ENCODE measurements at regions not wholly inside any gene's neighbourhood (a gene's known extent, or its start where the extent isn't known, plus 50 kb on each side); places are given as distances from the start of the nearest gene placed in this dataset.

- WGBS (ENCODE audit: insufficient coverage, low lambda C conversion rate), result 88% methylated on average over 4 of the region's 5 CpGs
- H3K27ac ChIP-seq (ENCODE audit: low read length), result no peak overlapping the region
- no peaks in the 10 kb centered on the region for H3K9me3 ChIP-seq (ENCODE audit: control insufficient read depth, low read depth, low read length)
- H3K36me3 ChIP-seq (ENCODE audit: control insufficient read depth, insufficient read depth, low read length), result no peaks in the 10 kb centered on the region
- no peak overlapping the region for H3K4me3 ChIP-seq (ENCODE audit: low read length)
- no peaks in the 10 kb centered on the region for H3K4me1 ChIP-seq (ENCODE audit: control insufficient read depth, insufficient read depth, low read length)
- DNase-seq, result no peak
- no peaks in the 10 kb centered on the region for H3K27me3 ChIP-seq (ENCODE audit: control insufficient read depth, insufficient read depth, low read length)
Measured at GRCh38 chr1:221291113-221291512, 411.9 kb downstream of the HLX start.

- WGBS (ENCODE audit: insufficient coverage, low lambda C conversion rate), result 50% methylated on average over 2 of the region's 8 CpGs
- Histone ChIP-seq H3K36me3 (ENCODE audit: control insufficient read depth, insufficient read depth, low read length) (no peaks in the 10 kb centered on the region), H3K27me3 (ENCODE audit: control insufficient read depth, insufficient read depth, low read length) (no peaks in the 10 kb centered on the region), H3K9me3 (ENCODE audit: control insufficient read depth, low read depth, low read length) (no peaks in the 10 kb centered on the region), H3K4me1 (ENCODE audit: control insufficient read depth, insufficient read depth, low read length) (no peaks in the 10 kb centered on the region), H3K4me3 (ENCODE audit: low read length) (no peak overlapping the region), H3K27ac (ENCODE audit: low read length) (no peak overlapping the region)
- DNase-seq, result no peak
Measured at GRCh38 chr1:221292652-221293051, 413.4 kb downstream of the HLX start.

- Histone ChIP-seq H3K36me3 (ENCODE audit: control insufficient read depth, insufficient read depth, low read length) (no peaks in the 10 kb centered on the region), H3K27me3 (ENCODE audit: control insufficient read depth, insufficient read depth, low read length) (no peaks in the 10 kb centered on the region), H3K4me1 (ENCODE audit: control insufficient read depth, insufficient read depth, low read length) (no peaks in the 10 kb centered on the region), H3K4me3 (ENCODE audit: low read length) (no peak overlapping the region), H3K27ac (ENCODE audit: low read length) (no peak overlapping the region), H3K9me3 (ENCODE audit: control insufficient read depth, low read depth, low read length) (no peaks in the 10 kb centered on the region)
- WGBS (ENCODE audit: insufficient coverage, low lambda C conversion rate), result no CpG with 5 or more reads among the region's 2 CpGs
- no peak for DNase-seq
Measured at GRCh38 chr1:221294242-221294641, 415.0 kb downstream of the HLX start.

- WGBS (ENCODE audit: insufficient coverage, low lambda C conversion rate), result no CpG with 5 or more reads among the region's 1 CpG
- Histone ChIP-seq H3K36me3 (ENCODE audit: control insufficient read depth, insufficient read depth, low read length) (no peaks in the 10 kb centered on the region), H3K27ac (ENCODE audit: low read length) (no peak overlapping the region), H3K27me3 (ENCODE audit: control insufficient read depth, insufficient read depth, low read length) (no peaks in the 10 kb centered on the region), H3K4me3 (ENCODE audit: low read length) (no peak overlapping the region), H3K9me3 (ENCODE audit: control insufficient read depth, low read depth, low read length) (no peaks in the 10 kb centered on the region), H3K4me1 (ENCODE audit: control insufficient read depth, insufficient read depth, low read length) (no peaks in the 10 kb centered on the region)
- DNase-seq, result no peak
Measured at GRCh38 chr1:221302357-221302756, 423.1 kb downstream of the HLX start.

- Histone ChIP-seq H3K9me3 (ENCODE audit: control insufficient read depth, low read depth, low read length) (no peaks in the 10 kb centered on the region), H3K4me1 (ENCODE audit: control insufficient read depth, insufficient read depth, low read length) (no peaks in the 10 kb centered on the region), H3K27ac (ENCODE audit: low read length) (no peak overlapping the region), H3K4me3 (ENCODE audit: low read length) (no peak overlapping the region), H3K27me3 (ENCODE audit: control insufficient read depth, insufficient read depth, low read length) (no peaks in the 10 kb centered on the region), H3K36me3 (ENCODE audit: control insufficient read depth, insufficient read depth, low read length) (no peaks in the 10 kb centered on the region)
- no CpG with 5 or more reads among the region's 1 CpG for WGBS (ENCODE audit: insufficient coverage, low lambda C conversion rate)
- DNase-seq, result no peak
Measured at GRCh38 chr1:221302810-221303209, 423.6 kb downstream of the HLX start.

GRCh38 chr1:221303623-221304022 lies 424.4 kb downstream of the HLX start:
- no CpG with 5 or more reads among the region's 1 CpG for WGBS (ENCODE audit: insufficient coverage, low lambda C conversion rate)
- no peak for DNase-seq
- no peaks in the 10 kb centered on the region for H3K27me3 ChIP-seq (ENCODE audit: control insufficient read depth, insufficient read depth, low read length)
- H3K4me1 ChIP-seq (ENCODE audit: control insufficient read depth, insufficient read depth, low read length), result no peaks in the 10 kb centered on the region
- no peaks in the 10 kb centered on the region for H3K9me3 ChIP-seq (ENCODE audit: control insufficient read depth, low read depth, low read length)
- no peaks in the 10 kb centered on the region for H3K36me3 ChIP-seq (ENCODE audit: control insufficient read depth, insufficient read depth, low read length)
- no peak overlapping the region for H3K27ac ChIP-seq (ENCODE audit: low read length)
- no peak overlapping the region for H3K4me3 ChIP-seq (ENCODE audit: low read length)

GRCh38 chr1:221306239-221306638 lies 427.0 kb downstream of the HLX start:
- H3K4me3 ChIP-seq (ENCODE audit: low read length), result no peak overlapping the region
- H3K27me3 ChIP-seq (ENCODE audit: control insufficient read depth, insufficient read depth, low read length), result no peaks in the 10 kb centered on the region
- H3K36me3 ChIP-seq (ENCODE audit: control insufficient read depth, insufficient read depth, low read length), result no peaks in the 10 kb centered on the region
- DNase-seq, result no peak
- no peaks in the 10 kb centered on the region for H3K9me3 ChIP-seq (ENCODE audit: control insufficient read depth, low read depth, low read length)
- no peaks in the 10 kb centered on the region for H3K4me1 ChIP-seq (ENCODE audit: control insufficient read depth, insufficient read depth, low read length)
- no peak overlapping the region for H3K27ac ChIP-seq (ENCODE audit: low read length)
- 100% methylated on average over 1 of the region's 5 CpGs for WGBS (ENCODE audit: insufficient coverage, low lambda C conversion rate)

- no peaks in the 10 kb centered on the region for H3K4me1 ChIP-seq (ENCODE audit: control insufficient read depth, insufficient read depth, low read length)
- DNase-seq, result no peak
Measured at GRCh38 chr1:221308534-221309511, 429.6 kb downstream of the HLX start.

GRCh38 chr1:221309723-221310122 lies 430.5 kb downstream of the HLX start:
- H3K4me1 ChIP-seq (ENCODE audit: control insufficient read depth, insufficient read depth, low read length), result no peaks in the 10 kb centered on the region
- WGBS (ENCODE audit: insufficient coverage, low lambda C conversion rate), result no CpG with 5 or more reads among the region's 1 CpG

More at GRCh38 chr1:221308534-221309511, 429.6 kb downstream of the HLX start:
- H3K9me3 ChIP-seq (ENCODE audit: control insufficient read depth, low read depth, low read length), result no peaks in the 10 kb centered on the region
- 82% methylated on average over 2 of the region's 10 CpGs for WGBS (ENCODE audit: insufficient coverage, low lambda C conversion rate)
- no peaks in the 10 kb centered on the region for H3K36me3 ChIP-seq (ENCODE audit: control insufficient read depth, insufficient read depth, low read length)
- H3K27me3 ChIP-seq (ENCODE audit: control insufficient read depth, insufficient read depth, low read length), result no peaks in the 10 kb centered on the region
- no peak overlapping the region for H3K4me3 ChIP-seq (ENCODE audit: low read length)
- H3K27ac ChIP-seq (ENCODE audit: low read length), result no peak overlapping the region

GRCh38 chr1:221310180-221310579 lies 430.9 kb downstream of the HLX start:
- no CpG with 5 or more reads among the region's 4 CpGs for WGBS (ENCODE audit: insufficient coverage, low lambda C conversion rate)
- no peaks in the 10 kb centered on the region for H3K27me3 ChIP-seq (ENCODE audit: control insufficient read depth, insufficient read depth, low read length)
- no peaks in the 10 kb centered on the region for H3K4me1 ChIP-seq (ENCODE audit: control insufficient read depth, insufficient read depth, low read length)
- H3K27ac ChIP-seq (ENCODE audit: low read length), result no peak overlapping the region
- no peaks in the 10 kb centered on the region for H3K36me3 ChIP-seq (ENCODE audit: control insufficient read depth, insufficient read depth, low read length)
- H3K9me3 ChIP-seq (ENCODE audit: control insufficient read depth, low read depth, low read length), result no peaks in the 10 kb centered on the region
- DNase-seq, result no peak
- H3K4me3 ChIP-seq (ENCODE audit: low read length), result no peak overlapping the region

More at GRCh38 chr1:221309723-221310122, 430.5 kb downstream of the HLX start:
- Histone ChIP-seq H3K4me3 (ENCODE audit: low read length) (no peak overlapping the region), H3K27ac (ENCODE audit: low read length) (no peak overlapping the region), H3K9me3 (ENCODE audit: control insufficient read depth, low read depth, low read length) (no peaks in the 10 kb centered on the region), H3K36me3 (ENCODE audit: control insufficient read depth, insufficient read depth, low read length) (no peaks in the 10 kb centered on the region), H3K27me3 (ENCODE audit: control insufficient read depth, insufficient read depth, low read length) (no peaks in the 10 kb centered on the region)
- no peak for DNase-seq

- DNase-seq, result no peak
- WGBS (ENCODE audit: insufficient coverage, low lambda C conversion rate), result no CpG with 5 or more reads among the region's 3 CpGs
- H3K27me3 ChIP-seq (ENCODE audit: control insufficient read depth, insufficient read depth, low read length), result no peaks in the 10 kb centered on the region
- no peaks in the 10 kb centered on the region for H3K36me3 ChIP-seq (ENCODE audit: control insufficient read depth, insufficient read depth, low read length)
- H3K4me3 ChIP-seq (ENCODE audit: low read length), result no peak overlapping the region
- H3K27ac ChIP-seq (ENCODE audit: low read length), result no peak overlapping the region
- H3K4me1 ChIP-seq (ENCODE audit: control insufficient read depth, insufficient read depth, low read length), result no peaks in the 10 kb centered on the region
- no peaks in the 10 kb centered on the region for H3K9me3 ChIP-seq (ENCODE audit: control insufficient read depth, low read depth, low read length)
Measured at GRCh38 chr1:221315330-221315729, 426.6 kb downstream of the DUSP10 start.

Data from large intestine (tissue), 3 donors.